ENCODE measurements at regions not wholly inside any gene's neighbourhood (a gene's known extent, or its start where the extent isn't known, plus 50 kb on each side); places are given as distances from the start of the nearest gene placed in this dataset.
"Not testable (repeated sequence)": the region's sequence is repeated elsewhere in the genome, so short reads cannot be mapped to it uniquely, and the experiment has no call there.

GRCh38 chr5:87210743-87211142 is 56.9 kb upstream of the RASA1 start:
- H3F3A ChIP-seq (ENCODE audit: insufficient read depth) = no peaks in the 10 kb centered on the region
- no peaks in the 10 kb centered on the region for H3K27me3 ChIP-seq (ENCODE audit: low read length)
- H3K9me3 ChIP-seq (ENCODE audit: insufficient read depth, low read length) = no peaks in the 10 kb centered on the region
- H2AFZ ChIP-seq (ENCODE audit: low read depth, low read length, severe bottlenecking) = no peak overlapping the region
- TF ChIP-seq EZH2phosphoT487 (conservative IDR thresholded peaks at IDR 0.05; ENCODE audit: low read length) = no peak
- TF ChIP-seq CTCF (IDR thresholded peaks at IDR 0.05; ENCODE audit: insufficient read depth, low read length, poor library complexity, severe bottlenecking) = no peak
- H3K9me2 ChIP-seq (replicated peaks; ENCODE audit: insufficient read depth, low read length) = no peaks in the 10 kb centered on the region
- no peaks in the 10 kb centered on the region for H3K79me2 ChIP-seq (ENCODE audit: insufficient read depth, low read length)
- no peak overlapping the region for H3K4me2 ChIP-seq (ENCODE audit: low read depth, low read length, poor library complexity, severe bottlenecking)
- no peaks in the 10 kb centered on the region for H3K36me3 ChIP-seq (ENCODE audit: low read length)
- no peaks in the 10 kb centered on the region for H4K20me1 ChIP-seq (ENCODE audit: low read depth, low read length)
- no peak overlapping the region for H3K4me3 ChIP-seq (ENCODE audit: insufficient read depth, low read length, poor library complexity, severe bottlenecking)
- H3K9ac ChIP-seq (ENCODE audit: low read length) = no peak overlapping the region
- no peak overlapping the region for H3K27ac ChIP-seq (ENCODE audit: low read depth, low read length)

- Histone ChIP-seq H3K79me2 (ENCODE audit: insufficient read depth, low read length) (no peaks in the 10 kb centered on the region), H3K9me2 (replicated peaks; ENCODE audit: insufficient read depth, low read length) (no peaks in the 10 kb centered on the region), H3K4me2 (ENCODE audit: low read depth, low read length, poor library complexity, severe bottlenecking) (no peak overlapping the region), H3K27me3 (ENCODE audit: low read length) (no peaks in the 10 kb centered on the region), H4K20me1 (ENCODE audit: low read depth, low read length) (no peaks in the 10 kb centered on the region), H3K27ac (ENCODE audit: low read depth, low read length) (no peak overlapping the region), H3K36me3 (ENCODE audit: low read length) (no peaks in the 10 kb centered on the region), H3K9me3 (ENCODE audit: insufficient read depth, low read length) (no peaks in the 10 kb centered on the region), H3F3A (ENCODE audit: insufficient read depth) (no peaks in the 10 kb centered on the region), H3K4me3 (ENCODE audit: insufficient read depth, low read length, poor library complexity, severe bottlenecking) (no peak overlapping the region), H3K9ac (ENCODE audit: low read length) (no peak overlapping the region), H2AFZ (ENCODE audit: low read depth, low read length, severe bottlenecking) (no peak overlapping the region)
- TF ChIP-seq CTCF (IDR thresholded peaks at IDR 0.05; ENCODE audit: insufficient read depth, low read length, poor library complexity, severe bottlenecking) (no peak), EZH2phosphoT487 (conservative IDR thresholded peaks at IDR 0.05; ENCODE audit: low read length) (no peak)
These were observed 56.0 kb upstream of the RASA1 start for GRCh38 chr5:87211676-87212075.

DNA sequence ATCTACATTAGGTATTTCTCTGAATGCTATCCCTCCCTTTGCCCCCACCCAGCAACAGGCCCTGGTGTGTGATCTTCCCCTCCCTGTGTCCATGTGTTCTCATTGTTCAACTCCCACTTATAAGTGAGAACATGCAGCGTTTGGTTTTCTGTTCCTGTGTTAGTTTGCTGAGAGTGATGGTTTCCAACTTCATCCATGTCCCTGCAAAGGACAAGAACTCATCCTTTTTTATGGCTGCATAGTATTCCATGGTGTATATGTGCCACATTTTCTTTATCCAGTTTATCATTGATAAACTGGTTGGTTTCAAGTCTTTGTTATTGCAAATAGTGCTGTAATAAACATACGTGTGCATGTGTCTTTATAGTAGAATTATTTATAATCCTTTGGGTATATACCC is 55.5 kb upstream of the RASA1 start:
- H3K79me2 ChIP-seq (ENCODE audit: insufficient read depth, low read length); H3F3A ChIP-seq (ENCODE audit: insufficient read depth); H4K20me1 ChIP-seq (ENCODE audit: low read depth, low read length); H3K9me2 ChIP-seq (replicated peaks; ENCODE audit: insufficient read depth, low read length); H3K9ac ChIP-seq (ENCODE audit: low read length); H3K4me3 ChIP-seq (ENCODE audit: insufficient read depth, low read length, poor library complexity, severe bottlenecking); H3K9me3 ChIP-seq (ENCODE audit: insufficient read depth, low read length); H3K36me3 ChIP-seq (ENCODE audit: low read length); H3K4me2 ChIP-seq (ENCODE audit: low read depth, low read length, poor library complexity, severe bottlenecking); H3K27ac ChIP-seq (ENCODE audit: low read depth, low read length); H3K27me3 ChIP-seq (ENCODE audit: low read length); H2AFZ ChIP-seq (ENCODE audit: low read depth, low read length, severe bottlenecking): not testable (repeated sequence)

GRCh38 chr5:87217480-87217879 is 50.2 kb upstream of the RASA1 start:
- not testable (repeated sequence) for H3K36me3 ChIP-seq (ENCODE audit: low read length); H3K4me3 ChIP-seq (ENCODE audit: insufficient read depth, low read length, poor library complexity, severe bottlenecking); H3F3A ChIP-seq (ENCODE audit: insufficient read depth); H2AFZ ChIP-seq (ENCODE audit: low read depth, low read length, severe bottlenecking); H3K27me3 ChIP-seq (ENCODE audit: low read length); H3K9ac ChIP-seq (ENCODE audit: low read length); H3K79me2 ChIP-seq (ENCODE audit: insufficient read depth, low read length); H4K20me1 ChIP-seq (ENCODE audit: low read depth, low read length); H3K27ac ChIP-seq (ENCODE audit: low read depth, low read length); H3K9me2 ChIP-seq (replicated peaks; ENCODE audit: insufficient read depth, low read length); H3K4me2 ChIP-seq (ENCODE audit: low read depth, low read length, poor library complexity, severe bottlenecking); H3K9me3 ChIP-seq (ENCODE audit: insufficient read depth, low read length)
